ENCODE measurements at regions not wholly inside any gene's neighbourhood (a gene's known extent, or its start where the extent isn't known, plus 50 kb on each side); places are given as distances from the start of the nearest gene placed in this dataset.

- H3K4me3 ChIP-seq (ENCODE audit: low read depth, low read length): no peak overlapping the region
- no peak for DNase-seq (ENCODE audit: low read depth, low spot score)
- TF ChIP-seq CTCF (IDR thresholded peaks at IDR 0.05; ENCODE audit: insufficient read depth, low read length, missing control alignments): no peak
- ChIA-PET CTCF (no interaction called here), POLR2A (no interaction called here)
Measured at GRCh38 chr21:21828130-21828529, 829.9 kb downstream of the NCAM2 start.

GRCh38 chr21:21831036-21831435 is 832.8 kb downstream of the NCAM2 start:
- no peak overlapping the region for H3K4me3 ChIP-seq (ENCODE audit: low read depth, low read length)
- POLR2A ChIA-PET: no interaction called here
- DNase-seq (ENCODE audit: low read depth, low spot score): no peak
- CTCF ChIA-PET: no interaction called here
- no peak for TF ChIP-seq CTCF (IDR thresholded peaks at IDR 0.05; ENCODE audit: insufficient read depth, low read length, missing control alignments)

GRCh38 chr21:21845901-21846300 is 847.7 kb downstream of the NCAM2 start:
- ChIA-PET CTCF (no interaction called here), POLR2A (no interaction called here)
- TF ChIP-seq CTCF (IDR thresholded peaks at IDR 0.05; ENCODE audit: insufficient read depth, low read length, missing control alignments): no peak
- no peak overlapping the region for H3K4me3 ChIP-seq (ENCODE audit: low read depth, low read length)
- no peak for DNase-seq (ENCODE audit: low read depth, low spot score)

GRCh38 chr21:21851205-21851604 is 853.0 kb downstream of the NCAM2 start:
- no peak overlapping the region for H3K4me3 ChIP-seq (ENCODE audit: low read depth, low read length)
- no peak for DNase-seq (ENCODE audit: low read depth, low spot score)
- TF ChIP-seq CTCF (IDR thresholded peaks at IDR 0.05; ENCODE audit: insufficient read depth, low read length, missing control alignments): no peak
- POLR2A ChIA-PET: no interaction called here
- CTCF ChIA-PET: no interaction called here

- ChIA-PET CTCF (no interaction called here), POLR2A (no interaction called here)
- DNase-seq (ENCODE audit: low read depth, low spot score): no peak
- no peak for TF ChIP-seq CTCF (IDR thresholded peaks at IDR 0.05; ENCODE audit: insufficient read depth, low read length, missing control alignments)
- H3K4me3 ChIP-seq (ENCODE audit: low read depth, low read length): no peak overlapping the region
Measured at GRCh38 chr21:21851657-21852056, 853.4 kb downstream of the NCAM2 start.

GRCh38 chr21:21858502-21859334 is 860.5 kb downstream of the NCAM2 start:
- no peak overlapping the region for H3K4me3 ChIP-seq (ENCODE audit: low read depth, low read length)
- TF ChIP-seq CTCF (IDR thresholded peaks at IDR 0.05; ENCODE audit: insufficient read depth, low read length, missing control alignments): no peak
- CTCF ChIA-PET: no interaction called here
- POLR2A ChIA-PET: no interaction called here
- DNase-seq (ENCODE audit: low read depth, low spot score): no peak

Measured in AG04449 (cell line).